ENCODE measurements at regions not wholly inside any gene's neighbourhood (a gene's known extent, or its start where the extent isn't known, plus 50 kb on each side); places are given as distances from the start of the nearest gene placed in this dataset.

GRCh38 chr10:14466257-14466656 is 135.5 kb upstream of the FRMD4A start:
- WGBS, result 64% methylated on average over 3 of the region's 3 CpGs
- TF ChIP-seq REST (IDR thresholded peaks at IDR 0.05), result no peak
- TF ChIP-seq MAX (IDR thresholded peaks at IDR 0.05), result no peak
- no peak for TF ChIP-seq HNF4G (IDR thresholded peaks at IDR 0.05)
- TF ChIP-seq EGR1 (IDR thresholded peaks at IDR 0.05; ENCODE audit: low read depth in 2 of 2), result no peak
- no peak for TF ChIP-seq HNF4A (conservative IDR thresholded peaks at IDR 0.05)
- TF ChIP-seq YY1 (IDR thresholded peaks at IDR 0.05), result no peak
- TF ChIP-seq SP1 (IDR thresholded peaks at IDR 0.05), result no peak
- TF ChIP-seq FOXA2 (IDR thresholded peaks at IDR 0.05), result no peak
- no peak for TF ChIP-seq GABPA (IDR thresholded peaks at IDR 0.05 in 1 of 2, conservative IDR thresholded peaks at IDR 0.05 in 1 of 2)
- TF ChIP-seq ZBTB33 (IDR thresholded peaks at IDR 0.05), result no peak
- TF ChIP-seq CTCF (IDR thresholded peaks at IDR 0.05; ENCODE audit: low read depth, low read length, missing input control), result no peak
- no peak for TF ChIP-seq RAD21 (IDR thresholded peaks at IDR 0.05)
- no peak for TF ChIP-seq NR2F2 (IDR thresholded peaks at IDR 0.05)
- TF ChIP-seq FOXA1 (IDR thresholded peaks at IDR 0.05), result no peak
- TF ChIP-seq JUND (IDR thresholded peaks at IDR 0.05), result no peak
- no peak for TF ChIP-seq ATF3 (IDR thresholded peaks at IDR 0.05)

GRCh38 chr10:14460447-14460846 is 129.7 kb upstream of the FRMD4A start:
- Histone ChIP-seq H3K9me3 (ENCODE audit: control insufficient read depth in 4 of 4, low read length in 3 of 4) (no peaks in the 10 kb centered on the region), H3K36me3 (ENCODE audit: control insufficient read depth in 4 of 4, insufficient read depth in 3 of 4, low read depth in 1 of 4, low read length in 3 of 4) (no peaks in the 10 kb centered on the region), H3K9ac (ENCODE audit: low read depth in 1 of 2, low read length in 2 of 2) (no peak overlapping the region), H3K4me1 (ENCODE audit: control insufficient read depth in 4 of 4, insufficient read depth in 4 of 4, low read length in 3 of 4) (no peaks in the 10 kb centered on the region), H3K4me3 (ENCODE audit: low read depth in 1 of 3, low read length in 3 of 3) (no peak overlapping the region), H3K27ac (ENCODE audit: low read depth in 1 of 2, low read length in 2 of 2) (no peak overlapping the region), H3K27me3 (ENCODE audit: control insufficient read depth in 4 of 4, insufficient read depth in 4 of 4, low read length in 3 of 4) (no peaks in the 10 kb centered on the region)
- DNase-seq (ENCODE audit: low spot score), result no peak
- TF ChIP-seq ATF3 (IDR thresholded peaks at IDR 0.05) (no peak), FOXA2 (IDR thresholded peaks at IDR 0.05) (no peak), RXRA (IDR thresholded peaks at IDR 0.05) (no peak), FOXA1 (IDR thresholded peaks at IDR 0.05) (no peak), MAX (IDR thresholded peaks at IDR 0.05) (no peak), SP1 (IDR thresholded peaks at IDR 0.05) (no peak), NR2F2 (IDR thresholded peaks at IDR 0.05) (no peak), ZBTB33 (IDR thresholded peaks at IDR 0.05) (no peak), GABPA (IDR thresholded peaks at IDR 0.05 in 1 of 2, conservative IDR thresholded peaks at IDR 0.05 in 1 of 2) (no peak), JUND (IDR thresholded peaks at IDR 0.05) (no peak), HNF4A (conservative IDR thresholded peaks at IDR 0.05) (no peak), HNF4G (IDR thresholded peaks at IDR 0.05) (no peak), EGR1 (IDR thresholded peaks at IDR 0.05; ENCODE audit: low read depth in 2 of 2) (no peak), RAD21 (IDR thresholded peaks at IDR 0.05) (no peak)
- WGBS, result 87% methylated on average over 2 of the region's 2 CpGs

More at GRCh38 chr10:14466257-14466656, 135.5 kb upstream of the FRMD4A start:
- Histone ChIP-seq H3K36me3 (ENCODE audit: control insufficient read depth in 4 of 4, insufficient read depth in 3 of 4, low read depth in 1 of 4, low read length in 3 of 4) (no peaks in the 10 kb centered on the region), H3K4me1 (ENCODE audit: control insufficient read depth in 4 of 4, insufficient read depth in 4 of 4, low read length in 3 of 4) (no peaks in the 10 kb centered on the region), H3K9ac (ENCODE audit: low read depth in 1 of 2, low read length in 2 of 2) (no peak overlapping the region), H3K27me3 (ENCODE audit: control insufficient read depth in 4 of 4, insufficient read depth in 4 of 4, low read length in 3 of 4) (no peaks in the 10 kb centered on the region), H3K4me3 (ENCODE audit: low read depth in 1 of 3, low read length in 3 of 3) (no peak overlapping the region), H3K9me3 (ENCODE audit: control insufficient read depth in 4 of 4, low read length in 3 of 4) (no peaks in the 10 kb centered on the region), H3K27ac (ENCODE audit: low read depth in 1 of 2, low read length in 2 of 2) (no peak overlapping the region)
- no peak for DNase-seq (ENCODE audit: low spot score)
